ENCODE measurements at regions not wholly inside any gene's neighbourhood (a gene's known extent, or its start where the extent isn't known, plus 50 kb on each side); places are given as distances from the start of the nearest gene placed in this dataset.
"Not testable (repeated sequence)": the region's sequence is repeated elsewhere in the genome, so short reads cannot be mapped to it uniquely, and the experiment has no call there.

GRCh38 chr5:99879791-99880511 is 655.2 kb upstream of the FAM174A start:
- DNase-seq, result no peak

GRCh38 chr5:99878830-99879229 is 656.3 kb upstream of the FAM174A start:
- DNase-seq, result no peak

GRCh38 chr5:99866740-99867139 is 668.4 kb upstream of the FAM174A start:
- DNase-seq, result no peak

- no peak for DNase-seq
These were observed 670.0 kb upstream of the FAM174A start for GRCh38 chr5:99865159-99865558.

GRCh38 chr5:99835791-99836190 is 699.4 kb upstream of the FAM174A start:
- DNase-seq, result no peak

GRCh38 chr5:99827136-99827535 is 708.0 kb upstream of the FAM174A start:
- no peak for DNase-seq

- DNase-seq, result no peak
These were observed 717.4 kb upstream of the FAM174A start for GRCh38 chr5:99817796-99818195.

- DNase-seq, result no peak
These were observed 720.7 kb upstream of the FAM174A start for GRCh38 chr5:99814321-99815063.

- no peak for DNase-seq
These were observed 726.4 kb upstream of the FAM174A start for GRCh38 chr5:99808657-99809230.

- no peak for DNase-seq
These were observed 727.8 kb upstream of the FAM174A start for GRCh38 chr5:99807346-99807745.

- no peak for DNase-seq
These were observed 740.1 kb upstream of the FAM174A start for GRCh38 chr5:99795031-99795430.

GRCh38 chr5:99788482-99788881 is 746.7 kb upstream of the FAM174A start:
- no peak for DNase-seq

- no peak for DNase-seq
These were observed 760.0 kb upstream of the FAM174A start for GRCh38 chr5:99775189-99775588.

GRCh38 chr5:99773290-99773689 is 761.9 kb upstream of the FAM174A start:
- DNase-seq, result no peak

GRCh38 chr5:99771296-99771695 is 763.9 kb upstream of the FAM174A start:
- no peak for DNase-seq

GRCh38 chr5:99765011-99765410 is 770.2 kb upstream of the FAM174A start:
- no peak for DNase-seq

- DNase-seq, result no peak
These were observed 772.0 kb upstream of the FAM174A start for GRCh38 chr5:99763021-99763774.

GRCh38 chr5:99747342-99747741 is 787.8 kb upstream of the FAM174A start:
- no peak for DNase-seq

GRCh38 chr5:99733146-99733545 is 802.0 kb upstream of the FAM174A start:
- DNase-seq, result not testable (repeated sequence)

GRCh38 chr5:99730653-99731052 is 801.8 kb upstream of the CHD1 start:
- DNase-seq, result not testable (repeated sequence)

GRCh38 chr5:99724732-99725290 is 796.0 kb upstream of the CHD1 start:
- DNase-seq, result no peak

- no peak for DNase-seq
These were observed 792.7 kb upstream of the CHD1 start for GRCh38 chr5:99721506-99721905.

- no peak for DNase-seq
These were observed 787.1 kb upstream of the CHD1 start for GRCh38 chr5:99715921-99716320.

Data from CD4-positive, alpha-beta T cell treated with Interleukin-17A for 1 hour (primary cell).